ENCODE measurements at regions not wholly inside any gene's neighbourhood (a gene's known extent, or its start where the extent isn't known, plus 50 kb on each side); places are given as distances from the start of the nearest gene placed in this dataset.

DNA sequence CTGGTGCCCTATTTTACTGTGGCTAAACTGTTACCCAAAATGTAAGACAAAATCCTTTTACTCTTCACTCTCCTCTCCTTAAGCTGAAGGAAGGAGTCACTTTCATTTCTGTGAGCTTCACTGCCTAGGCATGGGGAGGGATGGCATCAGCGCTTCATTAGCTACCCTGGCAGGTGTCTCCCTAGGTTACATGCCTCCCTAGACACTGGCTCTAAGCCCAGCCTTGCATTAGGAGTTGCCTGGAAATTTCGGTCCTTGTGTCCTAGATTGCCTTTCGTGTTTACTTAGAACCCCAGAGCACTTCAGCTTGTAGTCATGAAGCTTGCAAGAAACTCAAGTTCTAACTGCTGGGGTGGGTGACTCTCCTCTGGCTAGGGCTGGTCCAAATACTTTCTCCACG lies 520.5 kb upstream of the STXBP6 start:
- no peak for TF ChIP-seq GATA2 (IDR thresholded peaks at IDR 0.05; ENCODE audit: low read depth, low read length)
- no peak for TF ChIP-seq GATA3 (IDR thresholded peaks at IDR 0.05; ENCODE audit: low read depth, low read length)
